ENCODE measurements at regions not wholly inside any gene's neighbourhood (a gene's known extent, or its start where the extent isn't known, plus 50 kb on each side); places are given as distances from the start of the nearest gene placed in this dataset.

GRCh38 chr2:240204431-240205276 lies 64.2 kb upstream of the OTOS start:
- TF ChIP-seq YY1 (IDR thresholded peaks at IDR 0.05; ENCODE audit: low read depth) (no peak), EP300 (IDR thresholded peaks at IDR 0.05; ENCODE audit: borderline replicate concordance in 1 of 2, low read depth in 1 of 2, low read length in 1 of 2) (no peak), CTCF (IDR thresholded peaks at IDR 0.05) (no peak), EZH2phosphoT487 (IDR thresholded peaks at IDR 0.05; ENCODE audit: borderline replicate concordance, low read depth) (no peak), POLR2AphosphoS5 (IDR thresholded peaks at IDR 0.05; ENCODE audit: low read depth, low read length) (no peak), ELF1 (IDR thresholded peaks at IDR 0.05) (no peak), JUND (IDR thresholded peaks at IDR 0.05) (no peak), SIN3A (IDR thresholded peaks at IDR 0.05; ENCODE audit: borderline replicate concordance, low read depth, low read length) (no peak)
- TF ChIP-seq, protein P1, sequence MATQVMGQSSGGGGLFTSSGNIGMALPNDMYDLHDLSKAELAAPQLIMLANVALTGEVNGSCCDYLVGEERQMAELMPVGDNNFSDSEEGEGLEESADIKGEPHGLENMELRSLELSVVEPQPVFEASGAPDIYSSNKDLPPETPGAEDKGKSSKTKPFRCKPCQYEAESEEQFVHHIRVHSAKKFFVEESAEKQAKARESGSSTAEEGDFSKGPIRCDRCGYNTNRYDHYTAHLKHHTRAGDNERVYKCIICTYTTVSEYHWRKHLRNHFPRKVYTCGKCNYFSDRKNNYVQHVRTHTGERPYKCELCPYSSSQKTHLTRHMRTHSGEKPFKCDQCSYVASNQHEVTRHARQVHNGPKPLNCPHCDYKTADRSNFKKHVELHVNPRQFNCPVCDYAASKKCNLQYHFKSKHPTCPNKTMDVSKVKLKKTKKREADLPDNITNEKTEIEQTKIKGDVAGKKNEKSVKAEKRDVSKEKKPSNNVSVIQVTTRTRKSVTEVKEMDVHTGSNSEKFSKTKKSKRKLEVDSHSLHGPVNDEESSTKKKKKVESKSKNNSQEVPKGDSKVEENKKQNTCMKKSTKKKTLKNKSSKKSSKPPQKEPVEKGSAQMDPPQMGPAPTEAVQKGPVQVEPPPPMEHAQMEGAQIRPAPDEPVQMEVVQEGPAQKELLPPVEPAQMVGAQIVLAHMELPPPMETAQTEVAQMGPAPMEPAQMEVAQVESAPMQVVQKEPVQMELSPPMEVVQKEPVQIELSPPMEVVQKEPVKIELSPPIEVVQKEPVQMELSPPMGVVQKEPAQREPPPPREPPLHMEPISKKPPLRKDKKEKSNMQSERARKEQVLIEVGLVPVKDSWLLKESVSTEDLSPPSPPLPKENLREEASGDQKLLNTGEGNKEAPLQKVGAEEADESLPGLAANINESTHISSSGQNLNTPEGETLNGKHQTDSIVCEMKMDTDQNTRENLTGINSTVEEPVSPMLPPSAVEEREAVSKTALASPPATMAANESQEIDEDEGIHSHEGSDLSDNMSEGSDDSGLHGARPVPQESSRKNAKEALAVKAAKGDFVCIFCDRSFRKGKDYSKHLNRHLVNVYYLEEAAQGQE (IDR thresholded peaks at IDR 0.05; ENCODE audit: low read depth, low read length): no peak

Data from SK-N-SH (cell line).